HL-60 (cell line): ENCODE measurements at regions not wholly inside any gene's neighbourhood (a gene's known extent, or its start where the extent isn't known, plus 50 kb on each side); places are given as distances from the start of the nearest gene placed in this dataset.

ENCODE experiments used
- CTCF ChIP-seq: IDR thresholded peaks from one replicate; pipeline ENCODE4 v1.5.1; 2011; ENCODE audit warnings: low read length, control low read depth, inconsistent platforms; ENCODE audit not compliant: insufficient read depth
- POLR2AphosphoS5 ChIP-seq: IDR thresholded peaks from 2 replicates; pipeline ENCODE4 v1.6.1; 2012; ENCODE audit warnings: low read depth
- REST ChIP-seq: IDR thresholded peaks from 2 replicates; pipeline ENCODE4 v1.6.1; 2012; ENCODE audit warnings: low read depth; ENCODE audit not compliant: insufficient replicate concordance
- SPI1 ChIP-seq: IDR thresholded peaks from 2 replicates; pipeline ENCODE4 v1.6.1; 2012; ENCODE audit warnings: low read depth, mild to moderate bottlenecking, borderline replicate concordance

GRCh38 chr1:82706741-82707140 lies 906.0 kb downstream of the ADGRL2 start:
- TF ChIP-seq REST (no peak), CTCF (no peak), SPI1 (no peak), POLR2AphosphoS5 (no peak)
